ENCODE measurements at regions not wholly inside any gene's neighbourhood (a gene's known extent, or its start where the extent isn't known, plus 50 kb on each side); places are given as distances from the start of the nearest gene placed in this dataset.

DNA sequence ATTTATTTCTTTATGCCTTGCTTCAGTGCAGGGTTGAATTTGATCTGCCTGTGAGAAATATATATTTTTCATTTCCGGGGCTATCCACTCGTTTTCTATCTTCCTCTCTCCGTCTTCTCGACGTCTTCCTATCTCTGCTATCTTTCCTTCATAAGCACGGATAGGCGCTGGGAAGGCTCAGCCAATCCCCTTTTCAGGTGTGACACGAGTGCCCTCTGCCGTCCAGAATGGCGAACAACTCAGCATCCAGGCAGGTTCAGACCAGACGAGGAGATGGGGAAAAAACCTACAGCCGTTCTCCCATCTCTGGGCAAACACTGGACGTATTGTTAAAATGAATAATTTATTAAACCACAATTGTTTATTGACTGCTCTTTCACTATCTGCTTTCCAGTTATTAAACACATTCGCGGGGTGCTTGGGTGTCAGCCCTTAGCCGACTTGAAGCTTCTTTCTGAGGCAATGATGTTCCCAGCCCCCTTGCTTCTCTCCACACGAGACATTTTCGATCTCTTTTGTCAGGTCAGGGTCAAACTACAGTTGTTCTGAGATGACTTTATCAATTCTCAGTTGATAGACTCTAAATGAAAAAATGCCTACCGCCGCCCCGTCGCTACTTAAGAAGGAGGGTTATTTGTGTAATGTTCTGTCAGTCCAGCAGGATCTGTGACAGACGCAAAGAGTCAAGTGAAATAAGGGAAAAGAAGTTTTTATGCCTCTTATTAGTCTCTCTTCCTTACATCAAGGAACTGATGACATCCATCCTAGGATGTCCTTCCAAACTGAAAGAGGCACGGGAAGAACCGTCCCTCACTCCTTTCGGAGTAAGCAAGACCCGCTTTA is 96.3 kb upstream of the NOCT start:
- no peaks in the 10 kb centered on the region for H3K27me3 ChIP-seq (ENCODE audit: control insufficient read depth, low read length)
- no peaks in the 10 kb centered on the region for H4K20me1 ChIP-seq (ENCODE audit: control insufficient read depth, insufficient read depth, low read depth, low read length)
- no peaks in the 10 kb centered on the region for H3K9me3 ChIP-seq (ENCODE audit: control insufficient read depth, insufficient read depth, low read length)
- H3K36me3 ChIP-seq (ENCODE audit: control insufficient read depth, low read length): no peaks in the 10 kb centered on the region
- H3K79me2 ChIP-seq (ENCODE audit: control insufficient read depth, low read length): no peaks in the 10 kb centered on the region
- no peak for TF ChIP-seq EZH2phosphoT487 (IDR thresholded peaks at IDR 0.05; ENCODE audit: borderline replicate concordance, low read length)
- TF ChIP-seq, protein P1, sequence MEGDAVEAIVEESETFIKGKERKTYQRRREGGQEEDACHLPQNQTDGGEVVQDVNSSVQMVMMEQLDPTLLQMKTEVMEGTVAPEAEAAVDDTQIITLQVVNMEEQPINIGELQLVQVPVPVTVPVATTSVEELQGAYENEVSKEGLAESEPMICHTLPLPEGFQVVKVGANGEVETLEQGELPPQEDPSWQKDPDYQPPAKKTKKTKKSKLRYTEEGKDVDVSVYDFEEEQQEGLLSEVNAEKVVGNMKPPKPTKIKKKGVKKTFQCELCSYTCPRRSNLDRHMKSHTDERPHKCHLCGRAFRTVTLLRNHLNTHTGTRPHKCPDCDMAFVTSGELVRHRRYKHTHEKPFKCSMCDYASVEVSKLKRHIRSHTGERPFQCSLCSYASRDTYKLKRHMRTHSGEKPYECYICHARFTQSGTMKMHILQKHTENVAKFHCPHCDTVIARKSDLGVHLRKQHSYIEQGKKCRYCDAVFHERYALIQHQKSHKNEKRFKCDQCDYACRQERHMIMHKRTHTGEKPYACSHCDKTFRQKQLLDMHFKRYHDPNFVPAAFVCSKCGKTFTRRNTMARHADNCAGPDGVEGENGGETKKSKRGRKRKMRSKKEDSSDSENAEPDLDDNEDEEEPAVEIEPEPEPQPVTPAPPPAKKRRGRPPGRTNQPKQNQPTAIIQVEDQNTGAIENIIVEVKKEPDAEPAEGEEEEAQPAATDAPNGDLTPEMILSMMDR (IDR thresholded peaks at IDR 0.05; ENCODE audit: low read depth, low read length, poor library complexity, severe bottlenecking): peak; percentile 67
- H3K9me2 ChIP-seq (replicated peaks; ENCODE audit: control insufficient read depth, low read length): no peaks in the 10 kb centered on the region
- H3K4me1 ChIP-seq (ENCODE audit: control insufficient read depth, low read length): 0 out of 2 replicates have a peak, but pooled peaks cover 3% of the 10 kb centered on the region
- H3K4me2 ChIP-seq (ENCODE audit: low read length): no peak overlapping the region
- no peak overlapping the region for H3K27ac ChIP-seq (ENCODE audit: low read depth, low read length)
- no peaks in the 10 kb centered on the region for H3F3A ChIP-seq (ENCODE audit: control insufficient read depth, insufficient read depth)
- no peak overlapping the region for H3K4me3 ChIP-seq (ENCODE audit: low read length)

- Histone ChIP-seq H4K20me1 (ENCODE audit: control insufficient read depth, insufficient read depth, low read depth, low read length) (no peaks in the 10 kb centered on the region), H3K79me2 (ENCODE audit: control insufficient read depth, low read length) (no peaks in the 10 kb centered on the region), H3K9me2 (replicated peaks; ENCODE audit: control insufficient read depth, low read length) (no peaks in the 10 kb centered on the region), H3K4me2 (ENCODE audit: low read length) (no peak overlapping the region), H3K4me3 (ENCODE audit: low read length) (no peak overlapping the region), H3K36me3 (ENCODE audit: control insufficient read depth, low read length) (no peaks in the 10 kb centered on the region), H3K9me3 (ENCODE audit: control insufficient read depth, insufficient read depth, low read length) (no peaks in the 10 kb centered on the region), H3K27ac (ENCODE audit: low read depth, low read length) (no peak overlapping the region), H3K27me3 (ENCODE audit: control insufficient read depth, low read length) (no peaks in the 10 kb centered on the region), H3K4me1 (ENCODE audit: control insufficient read depth, low read length) (0 out of 2 replicates have a peak, but pooled peaks cover 3% of the 10 kb centered on the region), H3F3A (ENCODE audit: control insufficient read depth, insufficient read depth) (no peaks in the 10 kb centered on the region)
- TF ChIP-seq, protein P1 (IDR thresholded peaks at IDR 0.05; ENCODE audit: low read depth, low read length, poor library complexity, severe bottlenecking): no peak
- no peak for TF ChIP-seq EZH2phosphoT487 (IDR thresholded peaks at IDR 0.05; ENCODE audit: borderline replicate concordance, low read length)
These were observed 97.3 kb upstream of the NOCT start for GRCh38 chr4:138918169-138918869.

GRCh38 chr4:138916763-138917162 is 98.8 kb upstream of the NOCT start:
- H4K20me1 ChIP-seq (ENCODE audit: control insufficient read depth, insufficient read depth, low read depth, low read length): no peaks in the 10 kb centered on the region
- H3K36me3 ChIP-seq (ENCODE audit: control insufficient read depth, low read length): no peaks in the 10 kb centered on the region
- no peak overlapping the region for H3K4me2 ChIP-seq (ENCODE audit: low read length)
- H3K27me3 ChIP-seq (ENCODE audit: control insufficient read depth, low read length): no peaks in the 10 kb centered on the region
- H3K9me2 ChIP-seq (replicated peaks; ENCODE audit: control insufficient read depth, low read length): no peaks in the 10 kb centered on the region
- no peaks in the 10 kb centered on the region for H3F3A ChIP-seq (ENCODE audit: control insufficient read depth, insufficient read depth)
- TF ChIP-seq, protein P1 (IDR thresholded peaks at IDR 0.05; ENCODE audit: low read depth, low read length, poor library complexity, severe bottlenecking): no peak
- TF ChIP-seq EZH2phosphoT487 (IDR thresholded peaks at IDR 0.05; ENCODE audit: borderline replicate concordance, low read length): no peak
- H3K79me2 ChIP-seq (ENCODE audit: control insufficient read depth, low read length): no peaks in the 10 kb centered on the region
- no peak overlapping the region for H3K4me3 ChIP-seq (ENCODE audit: low read length)
- no peaks in the 10 kb centered on the region for H3K9me3 ChIP-seq (ENCODE audit: control insufficient read depth, insufficient read depth, low read length)
- H3K27ac ChIP-seq (ENCODE audit: low read depth, low read length): no peak overlapping the region
- 0 out of 2 replicates have a peak, but pooled peaks cover 3% of the 10 kb centered on the region for H3K4me1 ChIP-seq (ENCODE audit: control insufficient read depth, low read length)

Measured in DOHH2 (cell line).